TTC549 (cell line): ENCODE measurements at regions not wholly inside any gene's neighbourhood (a gene's known extent, or its start where the extent isn't known, plus 50 kb on each side); places are given as distances from the start of the nearest gene placed in this dataset.

Source experiments
- FAIRE-seq: peaks from 2 replicates; lab custom pipeline; 2012; peaks lifted over from hg19 to GRCh38; lab: Jason Lieb, UNC

DNA sequence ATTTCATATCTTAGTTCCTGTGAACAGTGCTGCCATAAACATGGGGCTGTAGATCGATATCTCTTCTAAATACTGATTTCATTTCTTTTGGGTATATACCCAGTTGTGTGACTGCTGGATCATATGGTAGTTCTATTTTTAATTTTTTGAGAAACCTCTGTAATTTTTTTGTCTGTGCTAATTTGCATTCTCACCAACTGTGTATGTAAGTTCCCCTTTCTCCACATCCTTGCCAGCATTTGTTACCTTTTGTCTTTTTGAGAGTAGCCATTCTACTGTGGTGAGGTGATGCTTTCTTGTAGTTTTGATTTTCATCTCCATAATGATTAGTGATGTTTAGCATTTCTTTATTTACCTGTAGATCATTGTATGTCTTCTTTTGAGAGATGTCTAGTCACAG, 2086.5 kb upstream of the TENM3 start:
- FAIRE-seq, result no peak

DNA sequence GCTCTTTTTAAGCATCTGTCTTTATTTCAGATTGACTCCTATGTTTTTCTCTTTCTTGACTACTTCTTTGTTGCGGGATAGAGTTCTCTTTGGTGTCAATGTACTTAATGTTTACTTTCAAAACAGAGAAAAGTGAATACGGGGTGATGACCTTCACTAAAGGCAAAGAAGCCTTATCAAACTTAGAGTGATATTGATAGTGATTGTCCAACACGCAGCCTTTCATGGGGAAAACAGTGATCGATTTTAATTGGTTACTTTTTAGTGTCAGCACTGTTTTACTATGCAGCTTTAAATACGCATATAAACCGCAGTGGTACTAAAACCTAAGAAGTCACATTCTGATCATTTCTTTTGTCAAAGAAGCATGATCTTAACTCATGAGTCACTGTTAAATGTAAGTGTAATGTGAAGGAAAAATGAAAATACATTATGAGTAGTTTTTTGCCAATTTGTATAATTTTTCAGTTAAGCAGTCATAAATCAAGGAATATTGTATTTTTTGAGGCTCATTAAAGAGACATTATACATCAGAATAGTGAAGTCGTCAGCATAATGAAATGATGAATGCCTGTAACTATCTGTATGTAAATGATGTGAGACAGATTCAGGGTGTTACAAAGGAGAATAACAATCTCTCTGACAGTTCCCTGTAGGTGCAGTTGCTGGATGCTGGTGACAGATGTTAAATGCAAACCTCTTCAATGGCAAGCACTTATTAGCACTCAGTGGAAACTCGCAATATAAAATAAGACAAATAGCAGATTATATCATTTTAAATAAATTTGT, 2082.8 kb upstream of the TENM3 start:
- FAIRE-seq, result no peak

DNA sequence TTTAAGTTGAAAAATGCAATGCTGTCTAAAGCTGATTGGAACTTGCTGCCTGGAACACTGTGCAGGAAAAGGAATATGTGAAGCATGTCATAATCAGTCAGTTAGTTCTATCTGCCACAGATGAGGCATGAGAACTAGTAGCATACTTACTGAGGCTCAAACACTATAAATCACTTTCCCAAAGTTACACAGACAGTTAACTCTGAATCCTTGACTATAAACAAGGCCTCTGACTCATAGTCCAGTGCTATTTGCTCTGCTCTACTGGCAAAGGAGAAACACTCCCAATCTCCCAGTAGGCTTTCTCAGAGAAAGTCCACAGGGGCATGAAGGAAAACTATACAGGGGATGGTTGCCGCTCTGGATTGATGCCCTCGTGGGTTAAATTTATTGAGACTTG, 2078.4 kb upstream of the TENM3 start:
- FAIRE-seq, result no peak

DNA sequence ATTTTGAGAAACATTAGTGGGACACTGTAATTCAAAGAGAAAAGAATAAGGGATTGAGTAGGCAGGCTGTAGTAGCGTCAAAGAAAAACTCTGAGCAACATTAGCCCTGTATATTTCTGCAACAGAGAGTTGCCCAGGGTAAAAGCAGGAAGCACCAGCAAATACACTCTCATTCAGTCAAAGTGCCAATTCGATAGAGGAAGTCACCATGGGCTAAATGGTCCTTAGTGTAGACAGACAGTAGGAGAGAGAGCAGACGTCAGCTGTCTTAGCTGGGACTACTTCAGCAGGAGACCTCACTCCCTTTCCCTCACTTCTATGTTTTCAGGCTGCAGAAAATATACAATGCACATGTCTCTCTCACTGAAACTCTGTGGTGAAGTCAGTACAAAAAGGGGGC, 2073.8 kb upstream of the TENM3 start:
- no peak for FAIRE-seq

DNA sequence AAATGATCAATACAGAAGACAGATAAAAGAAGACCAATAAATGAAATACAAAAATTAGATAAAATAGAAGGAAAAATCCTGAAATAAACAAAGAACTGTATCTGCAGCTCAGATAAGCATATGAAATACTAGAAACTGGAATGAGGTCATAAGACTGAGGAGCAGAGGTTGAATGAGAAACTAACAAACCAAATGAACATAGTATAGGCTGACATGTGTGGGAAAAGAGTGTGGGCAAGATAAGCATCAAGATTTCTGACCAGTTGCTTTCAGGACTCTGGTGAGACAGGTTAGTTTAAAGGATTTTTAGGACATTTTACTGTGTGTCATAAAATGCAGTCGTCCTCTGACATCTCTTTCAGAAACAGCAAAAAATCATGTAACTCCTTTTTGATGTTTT, 2073.2 kb upstream of the TENM3 start:
- no peak for FAIRE-seq

DNA sequence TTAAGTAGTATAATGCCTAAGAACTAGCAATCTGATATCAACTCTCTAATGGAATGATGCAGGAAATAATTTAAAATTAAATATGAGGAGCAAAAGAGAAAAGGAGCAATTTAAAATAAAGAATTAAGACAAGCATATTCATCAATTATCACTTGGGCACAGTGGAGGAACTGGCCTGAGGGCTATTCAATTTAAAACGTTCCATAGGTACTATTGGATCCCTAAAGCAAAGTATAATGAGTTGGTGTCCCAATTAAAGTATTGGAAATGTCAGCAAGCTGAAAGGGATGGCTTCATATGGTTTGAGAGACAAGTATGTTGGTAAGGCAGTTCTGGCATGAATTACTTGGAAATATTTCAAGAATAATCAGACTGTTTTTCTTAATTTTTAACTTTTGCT, 2064.1 kb upstream of the TENM3 start:
- no peak for FAIRE-seq

DNA sequence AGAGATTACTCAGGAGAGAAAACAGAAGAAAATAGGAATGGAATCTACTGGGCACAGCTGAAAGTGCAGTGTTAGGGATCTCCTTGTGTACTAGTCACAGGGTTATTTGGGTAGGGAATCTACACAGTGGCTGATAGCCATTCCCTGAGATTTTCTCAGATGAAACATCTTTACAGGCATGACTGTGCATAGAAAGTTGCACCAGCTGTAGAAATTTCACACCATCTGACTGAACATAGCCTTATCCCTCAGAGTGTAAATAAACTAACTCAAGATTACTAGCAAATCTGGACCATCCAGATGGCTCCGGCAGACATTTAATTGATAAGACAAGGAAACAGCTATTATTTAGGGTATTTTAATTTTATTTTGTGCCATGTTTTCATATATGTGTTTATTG, 2053.5 kb upstream of the TENM3 start:
- no peak for FAIRE-seq

DNA sequence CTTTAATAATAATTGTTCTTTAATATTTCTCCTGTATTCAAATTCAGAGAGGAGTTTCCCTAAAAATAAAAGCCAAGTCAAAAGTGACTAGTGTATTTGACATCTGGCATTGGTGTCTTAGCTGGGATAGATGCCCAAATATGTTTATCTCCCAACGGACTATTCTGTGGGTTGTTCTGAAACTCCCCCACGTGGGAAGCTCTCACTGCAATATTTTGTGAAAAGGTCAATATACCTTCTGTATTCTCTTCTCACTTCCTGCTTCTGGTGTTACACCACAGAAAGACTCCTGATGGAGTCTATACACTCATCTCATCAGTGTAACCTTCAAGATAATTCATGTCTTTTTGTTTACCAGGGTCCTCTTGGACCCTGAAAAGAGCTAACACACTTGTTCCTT, 2052.8 kb upstream of the TENM3 start:
- no peak for FAIRE-seq

DNA sequence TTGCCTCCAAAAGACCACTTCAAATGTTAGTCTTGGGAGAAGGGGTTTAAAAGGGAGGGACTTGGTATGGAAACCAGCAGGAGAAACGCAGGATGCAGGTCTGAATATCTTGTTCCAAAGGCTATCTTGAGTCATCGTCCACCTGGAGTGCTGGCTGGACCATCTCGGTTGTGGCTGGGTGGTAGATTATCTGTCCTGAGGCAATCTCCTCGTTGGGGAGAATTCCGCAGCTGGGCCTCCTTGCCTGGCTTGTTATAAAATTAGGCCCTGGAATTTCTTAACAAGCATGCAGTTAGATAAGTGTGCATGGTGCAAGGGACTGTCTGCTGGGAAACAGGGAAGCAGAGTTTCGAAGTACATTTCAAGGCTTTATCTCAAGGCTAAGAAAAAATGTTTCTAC, 2045.7 kb upstream of the TENM3 start:
- no peak for FAIRE-seq

DNA sequence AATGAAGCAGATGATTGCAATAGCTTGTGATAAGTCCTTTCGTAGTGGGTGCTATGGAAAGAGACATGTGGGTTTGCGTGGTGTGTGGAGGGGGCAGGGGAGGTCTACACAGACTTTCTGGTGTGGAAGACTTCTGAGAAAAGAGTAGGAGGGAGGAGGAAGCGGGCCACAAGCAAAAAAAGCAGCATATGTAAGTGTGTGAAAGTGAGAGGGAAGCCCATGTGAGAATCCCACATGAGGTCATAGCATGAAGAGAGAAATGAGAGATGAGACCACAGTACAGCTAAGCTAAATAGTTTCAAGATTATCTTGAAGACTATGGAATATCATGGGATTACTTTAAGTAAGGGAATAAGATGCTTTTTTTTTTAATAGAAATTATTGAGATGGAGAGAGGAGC, 2039.9 kb upstream of the TENM3 start:
- no peak for FAIRE-seq

DNA sequence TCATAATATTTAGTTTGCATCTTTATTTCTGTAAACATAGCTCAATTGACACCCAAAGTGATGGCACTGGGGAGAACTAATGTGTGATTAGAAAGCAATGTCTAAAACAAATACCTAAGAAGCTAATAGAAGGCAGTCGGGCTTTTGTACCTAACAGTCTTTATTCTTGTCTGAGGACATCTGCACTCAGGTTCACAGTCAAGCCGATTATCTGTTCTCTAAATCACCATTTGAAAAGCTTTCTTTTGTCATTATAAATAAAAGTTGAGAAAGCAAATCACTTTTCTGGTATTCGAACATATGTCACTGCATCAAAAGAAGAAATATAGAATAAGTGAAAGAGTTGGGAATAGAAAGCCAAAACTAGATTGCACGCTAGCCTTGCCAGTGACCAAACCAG, 2037.9 kb upstream of the TENM3 start:
- FAIRE-seq, result no peak

DNA sequence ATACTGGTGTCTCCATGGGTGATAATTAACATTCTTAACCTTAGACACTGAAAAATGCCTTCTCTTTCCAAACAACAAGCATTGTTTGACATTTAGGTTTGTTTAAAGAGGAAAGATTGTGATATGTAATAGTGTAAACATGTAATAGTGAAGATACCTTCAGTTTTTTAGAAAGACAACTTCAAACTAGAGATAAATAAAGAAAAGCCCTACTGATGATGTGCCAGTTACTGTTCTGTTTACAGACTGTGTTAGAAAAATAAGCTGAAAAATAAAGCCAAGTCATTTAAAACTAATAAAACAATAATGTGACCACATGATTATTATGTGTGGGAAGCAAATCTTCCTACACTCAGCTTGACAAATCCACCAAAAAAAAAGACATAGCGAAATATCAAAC, 2035.3 kb upstream of the TENM3 start:
- FAIRE-seq, result no peak

DNA sequence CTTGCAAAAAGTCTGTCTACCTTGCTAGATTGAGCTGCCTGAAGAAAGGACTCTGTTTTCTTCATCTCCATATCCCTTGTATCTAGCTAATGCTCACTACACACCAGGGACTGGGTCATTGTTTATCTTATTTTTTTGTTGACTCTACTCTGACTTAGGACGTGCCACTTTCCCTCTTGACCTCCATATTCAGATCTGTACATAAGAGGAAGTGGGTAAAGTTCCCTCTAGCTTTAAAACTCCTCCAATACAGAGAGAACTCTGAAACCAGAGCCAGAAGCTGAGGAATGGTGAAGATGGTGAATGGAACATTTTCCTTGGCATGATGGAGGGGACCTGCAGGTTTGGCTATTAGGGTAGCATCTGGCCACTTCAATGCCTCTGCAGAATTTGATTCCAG, 2026.1 kb upstream of the TENM3 start:
- no peak for FAIRE-seq

DNA sequence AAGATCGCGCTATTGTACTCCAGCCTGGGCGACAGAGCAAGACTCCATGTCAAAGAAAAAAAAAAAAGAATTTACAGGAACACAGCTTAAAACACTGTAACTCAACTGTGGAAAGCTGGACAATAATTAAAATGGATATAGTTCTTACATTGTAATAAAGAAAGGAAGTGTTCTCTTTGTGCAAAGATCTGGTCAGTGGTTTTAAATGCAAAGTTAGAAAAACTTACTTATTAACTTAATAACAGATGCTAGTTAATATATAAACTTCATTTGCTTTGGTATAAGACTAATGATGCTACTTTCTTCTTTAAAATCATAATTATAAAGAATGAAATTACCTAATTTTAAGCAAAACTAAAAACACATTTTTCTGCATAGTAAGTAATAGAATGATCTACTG, 2024.1 kb upstream of the TENM3 start:
- no peak for FAIRE-seq

DNA sequence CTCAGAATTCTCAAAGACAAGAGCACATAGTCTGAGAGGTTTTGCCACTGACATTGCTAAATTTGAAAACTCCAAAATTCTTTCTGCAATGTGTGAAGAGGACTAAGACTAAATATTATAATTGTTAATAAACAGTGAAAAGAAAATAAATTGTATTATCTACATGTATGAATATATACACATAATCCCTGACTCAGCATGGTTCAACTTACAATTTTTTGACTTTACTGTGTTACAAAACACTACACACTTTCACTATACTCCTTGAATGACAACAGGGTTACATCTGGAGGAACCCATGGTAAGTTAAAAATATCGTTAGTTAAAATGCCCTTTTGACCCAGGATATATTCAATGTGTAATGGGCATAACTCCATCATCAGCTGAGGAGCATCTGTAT, 2017.2 kb upstream of the TENM3 start:
- FAIRE-seq, result no peak

DNA sequence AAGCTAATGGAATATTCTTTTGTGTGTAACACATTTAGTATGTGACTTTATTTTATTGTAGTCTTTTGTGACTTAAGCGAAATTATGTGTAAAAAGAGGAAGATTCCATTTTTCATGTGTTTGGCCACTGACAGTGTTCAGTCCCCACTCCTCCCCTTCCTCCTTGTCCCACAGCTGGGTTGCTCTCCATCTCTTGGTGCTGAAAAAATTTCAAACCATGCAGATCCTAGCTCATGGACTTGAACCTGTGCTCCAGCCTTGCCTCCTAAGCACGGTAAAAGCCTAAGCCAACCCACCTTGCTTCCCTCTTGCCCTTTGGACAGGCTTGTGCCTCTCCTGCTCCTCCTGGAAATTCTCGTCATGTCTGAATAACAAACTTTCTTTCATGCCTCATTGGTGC, 2008.5 kb upstream of the TENM3 start:
- no peak for FAIRE-seq

DNA sequence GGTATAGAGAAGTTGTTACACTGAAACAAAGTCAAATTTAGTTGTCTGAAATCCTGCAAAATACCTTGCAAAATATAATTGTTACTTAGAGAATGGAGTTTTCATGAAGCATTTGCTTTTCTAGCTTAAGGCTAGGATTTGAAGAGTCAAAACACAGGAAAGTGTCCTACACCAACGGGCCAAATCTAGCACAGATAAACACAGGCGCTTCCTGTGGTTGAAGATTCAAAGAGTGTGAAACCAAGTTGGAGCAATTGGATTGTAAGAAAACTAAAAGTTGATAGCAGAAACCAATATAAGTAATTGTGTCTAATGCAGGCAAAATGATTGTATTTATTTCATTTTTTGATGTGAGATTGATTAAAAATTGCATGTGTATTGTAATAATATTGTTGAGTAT, 2002.5 kb upstream of the TENM3 start:
- no peak for FAIRE-seq

DNA sequence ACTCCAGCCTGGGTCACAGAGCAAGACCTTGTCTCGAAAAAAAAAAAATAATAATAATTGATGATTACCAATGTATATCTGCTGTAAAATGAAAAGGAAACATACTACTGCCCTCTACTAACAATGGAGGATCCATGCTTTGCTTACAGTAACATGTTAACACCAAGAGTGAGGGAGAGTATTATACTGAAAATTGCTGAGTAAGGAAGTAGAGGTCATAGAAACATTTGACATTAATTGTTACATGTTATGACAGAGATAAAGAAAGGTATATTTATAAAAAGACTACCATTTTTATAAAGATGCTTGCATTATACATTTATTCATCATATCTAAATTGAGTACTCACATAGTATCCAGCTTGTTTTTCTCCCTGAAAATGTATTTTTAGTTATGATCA, 1989.8 kb upstream of the TENM3 start:
- FAIRE-seq, result no peak

DNA sequence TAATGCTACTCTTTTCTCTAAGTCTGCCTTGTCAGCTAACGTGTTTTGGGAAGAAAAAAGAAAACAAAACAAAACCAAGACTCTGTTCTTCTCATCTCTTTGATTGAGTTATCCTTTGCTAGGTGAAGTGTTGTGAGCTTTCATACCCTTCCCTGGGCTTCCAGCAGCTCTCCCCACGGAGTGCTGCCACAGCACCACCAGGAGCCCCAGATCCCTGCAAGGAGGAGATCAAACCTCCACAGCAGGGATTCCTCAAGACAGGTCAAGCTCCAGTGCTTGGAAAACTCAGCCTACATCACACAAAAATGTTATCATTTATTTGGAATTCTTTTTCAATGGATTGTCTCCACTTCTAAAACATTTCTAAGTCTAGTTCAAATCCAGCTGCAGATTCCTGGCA, 1981.9 kb upstream of the TENM3 start:
- no peak for FAIRE-seq

DNA sequence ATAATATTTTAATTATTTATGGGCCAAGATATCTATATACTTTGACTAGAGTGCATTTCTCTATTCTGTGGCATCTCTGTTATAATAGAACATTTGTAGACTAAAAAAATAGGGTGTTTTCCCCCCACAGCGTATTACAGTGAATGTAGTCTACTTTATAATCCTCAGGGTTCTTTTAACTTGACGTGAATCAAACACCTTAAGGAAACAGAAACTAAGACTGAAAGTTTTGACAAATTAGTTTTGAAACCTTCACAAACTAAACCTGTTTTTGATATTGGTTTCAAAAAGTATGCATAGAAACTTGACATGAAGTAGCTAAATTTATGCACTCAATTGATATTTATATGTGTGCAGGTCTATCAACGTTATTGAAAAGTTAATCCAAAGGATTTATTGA, 1963.1 kb upstream of the TENM3 start:
- no peak for FAIRE-seq

DNA sequence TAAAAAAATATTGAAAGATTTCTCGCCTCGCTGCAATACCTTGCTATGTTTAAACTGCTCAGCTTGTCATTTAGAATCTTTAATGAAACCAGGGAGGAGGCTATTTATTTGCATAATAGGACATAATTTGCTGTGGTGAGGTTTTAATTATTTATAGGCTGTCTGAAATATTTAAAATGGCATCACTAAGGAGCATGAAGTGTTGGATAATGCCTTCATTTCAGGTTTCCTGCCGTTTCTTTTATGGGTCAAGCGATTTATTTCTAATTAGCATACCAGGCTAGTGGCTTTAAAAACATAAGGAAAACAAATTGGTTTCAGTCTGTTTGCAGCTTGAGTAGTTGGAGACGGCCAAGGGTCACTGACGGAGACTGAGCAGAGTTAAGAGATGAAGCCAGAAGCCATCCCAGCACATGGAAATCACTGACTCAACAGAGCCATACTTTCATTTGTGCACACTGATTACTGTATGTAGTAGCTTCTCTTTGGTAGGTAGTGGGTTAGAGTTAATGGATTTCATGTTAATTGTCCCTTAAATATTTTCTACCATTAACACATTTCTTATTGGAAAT, 1962.4 kb upstream of the TENM3 start:
- FAIRE-seq, result no peak

DNA sequence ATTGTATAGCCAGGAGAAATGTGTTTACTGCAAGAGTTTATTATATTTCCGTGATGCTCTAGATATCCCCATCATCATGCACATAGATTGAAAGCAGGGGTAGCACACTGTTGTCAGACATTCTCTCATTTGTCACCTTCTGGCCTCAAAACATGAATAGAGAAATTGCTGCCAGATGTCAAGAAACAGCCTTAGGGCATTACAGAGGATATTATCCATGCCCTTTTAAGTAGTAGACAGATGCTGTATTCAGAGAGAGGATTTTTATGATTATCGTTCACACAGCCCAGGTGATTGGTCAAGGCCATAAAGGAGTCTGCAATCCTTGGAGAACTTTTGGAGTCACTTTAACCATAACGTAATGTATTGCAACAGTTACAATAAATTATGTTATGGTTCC, 1961.5 kb upstream of the TENM3 start:
- FAIRE-seq, result no peak

DNA sequence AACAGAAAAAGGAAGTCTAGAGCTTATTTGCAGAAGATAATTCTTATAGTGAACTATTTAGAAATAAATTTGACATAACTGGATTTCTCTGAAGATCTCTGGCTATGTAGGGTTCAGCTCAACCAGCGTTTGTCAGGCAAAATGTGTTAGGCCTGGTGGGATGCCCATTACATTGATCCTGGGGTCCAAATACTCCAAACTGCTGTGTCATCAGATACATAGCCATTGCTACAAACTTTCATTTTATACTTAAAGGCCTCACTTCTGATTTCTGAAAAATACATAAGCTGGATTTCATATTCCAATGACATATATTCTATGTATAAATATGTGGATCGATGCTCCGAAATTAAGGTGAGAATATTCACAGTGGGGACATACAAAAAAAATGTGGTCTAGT, 1958.9 kb upstream of the TENM3 start:
- no peak for FAIRE-seq

DNA sequence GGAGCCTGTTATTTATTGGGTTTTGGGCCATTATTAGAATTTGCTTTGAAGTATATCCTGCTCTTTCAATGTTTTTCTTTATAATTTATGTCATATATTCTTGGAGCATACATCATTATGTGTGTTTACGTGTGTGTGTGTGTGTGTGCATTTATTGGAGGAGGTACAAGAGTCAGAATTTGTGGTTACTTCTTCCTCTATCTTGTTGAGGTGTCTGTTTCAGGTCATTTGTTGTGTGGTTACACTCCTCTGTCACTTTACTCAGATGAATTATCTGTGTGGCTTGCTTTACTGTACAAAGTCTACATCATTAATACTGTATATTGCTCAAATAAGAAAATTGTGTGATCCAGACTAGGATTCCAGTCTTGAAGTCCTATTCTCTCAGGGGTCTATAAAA, 1957.4 kb upstream of the TENM3 start:
- FAIRE-seq, result no peak

DNA sequence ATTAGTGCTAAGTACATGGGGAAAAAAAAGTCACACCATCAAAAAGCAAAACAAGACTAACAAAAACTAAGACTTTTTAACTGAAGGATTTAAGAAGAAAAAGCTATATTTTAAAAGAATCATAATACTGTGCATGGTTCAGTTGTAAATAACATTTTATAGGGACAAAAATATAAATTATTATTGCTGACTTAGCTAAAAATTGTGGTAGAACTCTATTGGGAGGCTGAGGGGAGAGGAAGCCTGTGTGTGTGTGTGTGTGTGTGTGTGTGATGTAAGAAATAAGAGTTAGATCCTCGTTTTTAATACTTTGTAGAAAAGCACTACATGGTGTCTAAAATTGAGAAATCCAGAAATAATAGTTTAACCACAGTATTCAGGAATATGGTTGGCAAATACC, 1950.9 kb upstream of the TENM3 start:
- FAIRE-seq, result no peak
